Upper lobe of left lung (tissue), 6 donors: ENCODE measurements at regions not wholly inside any gene's neighbourhood (a gene's known extent, or its start where the extent isn't known, plus 50 kb on each side); places are given as distances from the start of the nearest gene placed in this dataset.

Experiments used
- ATAC-seq, 2 donors: fragments of 200-7000 bp; cut with Tn5 transposase; one replicate each; pipeline ENCODE4 v1.9.1; 2022; ENCODE audit warnings: mild to moderate bottlenecking in 2 of 2, moderate library complexity in 2 of 2; ENCODE audit not compliant: low FRiP score in 2 of 2
- DNase-seq, 2 donors: peaks; one replicate each; pipeline ENCODE4 v3.0.0-alpha.2; 2019 to 2020
- H3K27ac ChIP-seq, 4 donors: fragments of 200-600 bp; sonication (generic); one replicate each; pipeline ENCODE4 v1.5.1; 2016 to 2019
- H3K27me3 ChIP-seq, 4 donors: fragments of 200-600 bp; sonication (generic); one replicate each; pipeline ENCODE4 v1.5.1; 2017 to 2019
- H3K36me3 ChIP-seq, 4 donors: fragments of 200-600 bp; sonication (generic); one replicate each; pipeline ENCODE4 v1.5.1; 2016 to 2019
- H3K4me1 ChIP-seq, 4 donors: fragments of 200-600 bp; sonication (generic); one replicate each; pipeline ENCODE4 v1.5.1; 2018 to 2019
- H3K4me3 ChIP-seq, 4 donors: fragments of 200-600 bp; sonication (generic); one replicate each; pipeline ENCODE4 v1.5.1; 2017 to 2019; ENCODE audit warnings: mild to moderate bottlenecking in 2 of 4, moderate library complexity in 1 of 4
- H3K9me3 ChIP-seq, 4 donors: fragments of 200-600 bp; sonication (generic); one replicate each; pipeline ENCODE4 v1.5.1; 2018 to 2019
- CTCF ChIP-seq, 6 experiments: fragments of 450-650 bp in 4 of 6; fragments of 200-600 bp in 2 of 6; sonication (generic) in 2 of 6; IDR thresholded peaks; one replicate each; pipeline ENCODE4 v1.5.1; 2016 to 2019; ENCODE audit warnings: antibody characterized with exemption in 6 of 6
- EP300 ChIP-seq, 4 donors: sonication (generic); formaldehyde crosslinking; IDR thresholded peaks; one replicate each; pipeline ENCODE4 v1.5.1; 2017; ENCODE audit warnings: antibody characterized with exemption in 4 of 4, control low read depth in 2 of 4
- POLR2A ChIP-seq, 4 donors: fragments of 450-650 bp; IDR thresholded peaks; one replicate each; pipeline ENCODE4 v1.5.1; 2016 to 2017; ENCODE audit warnings: antibody characterized with exemption in 4 of 4, mild to moderate bottlenecking in 2 of 4
- POLR2AphosphoS5 ChIP-seq, 2 donors: sonication (generic); formaldehyde crosslinking; IDR thresholded peaks; one replicate each; pipeline ENCODE4 v1.5.1; 2017; ENCODE audit warnings: antibody characterized with exemption in 2 of 2
- WGBS, 2 donors: methylation state at CpG; one replicate each; pipeline ENCODE4 v1.1.5; 2017 to 2018; 5-methylcytosine and 5-hydroxymethylcytosine counted together
- donor health status: DM: no; HTN: no; CAD: no; lungs with moderate emphysema.
- donor health status: DM: no; HTN: yes; CAD: no; lungs with severe emphysema.

- 84 to 90% methylated on average over 4 of the region's 4 CpGs for WGBS, 2 donors
Observed at GRCh38 chr2:236738030-236738429, 168.4 kb downstream of the ACKR3 start.

GRCh38 chr2:236738896-236739295 is 169.3 kb downstream of the ACKR3 start:
- Histone ChIP-seq H3K4me3 (no peak overlapping the region), H3K36me3 (no peaks in the 10 kb centered on the region), H3K27ac (no peak overlapping the region), H3K27me3 (no peaks in the 10 kb centered on the region), H3K9me3 (no peaks in the 10 kb centered on the region), H3K4me1 (peaks cover 0 to 5% (median 0%) of the 10 kb centered on the region in 4 donors)
- ATAC-seq: no peak
- no peak for TF ChIP-seq CTCF (IDR thresholded peaks at IDR 0.05)
- TF ChIP-seq POLR2AphosphoS5 (IDR thresholded peaks at IDR 0.05): no peak
- TF ChIP-seq POLR2A (IDR thresholded peaks at IDR 0.05): no peak
- TF ChIP-seq EP300 (IDR thresholded peaks at IDR 0.05): no peak
- 91 to 95% methylated on average over 2 of the region's 2 CpGs for WGBS, 2 donors
- DNase-seq: no peak

More at GRCh38 chr2:236738030-236738429, 168.4 kb downstream of the ACKR3 start:
- ATAC-seq: no peak
- DNase-seq: no peak
- H3K27me3 ChIP-seq: no peaks in the 10 kb centered on the region
- H3K36me3 ChIP-seq: no peaks in the 10 kb centered on the region
- TF ChIP-seq EP300 (IDR thresholded peaks at IDR 0.05): no peak
- TF ChIP-seq POLR2AphosphoS5 (IDR thresholded peaks at IDR 0.05): no peak
- H3K4me3 ChIP-seq: no peak overlapping the region
- H3K4me1 ChIP-seq: no peaks in the 10 kb centered on the region
- H3K27ac ChIP-seq: no peak overlapping the region
- H3K9me3 ChIP-seq: no peaks in the 10 kb centered on the region

- DNase-seq: no peak
- H3K4me3 ChIP-seq: no peak overlapping the region
- TF ChIP-seq POLR2AphosphoS5 (IDR thresholded peaks at IDR 0.05) (no peak), POLR2A (IDR thresholded peaks at IDR 0.05) (no peak), EP300 (IDR thresholded peaks at IDR 0.05) (no peak), CTCF (IDR thresholded peaks at IDR 0.05) (no peak)
- H3K27me3 ChIP-seq: no peaks in the 10 kb centered on the region
- H3K9me3 ChIP-seq: no peaks in the 10 kb centered on the region
- no peaks in the 10 kb centered on the region for H3K36me3 ChIP-seq
- ATAC-seq: no peak
- H3K4me1 ChIP-seq: peaks cover 0 to 5% (median 0%) of the 10 kb centered on the region in 4 donors
- no peak overlapping the region for H3K27ac ChIP-seq
Observed at GRCh38 chr2:236739663-236740062, 170.0 kb downstream of the ACKR3 start.

- H3K36me3 ChIP-seq: no peaks in the 10 kb centered on the region
- 72 to 77% methylated on average over 7 of the region's 7 CpGs for WGBS, 2 donors
- H3K9me3 ChIP-seq: no peaks in the 10 kb centered on the region
- no peak for TF ChIP-seq EP300 (IDR thresholded peaks at IDR 0.05)
- TF ChIP-seq POLR2AphosphoS5 (IDR thresholded peaks at IDR 0.05): no peak
- TF ChIP-seq CTCF (IDR thresholded peaks at IDR 0.05): no peak
- no peak for TF ChIP-seq POLR2A (IDR thresholded peaks at IDR 0.05)
- no peak overlapping the region for H3K27ac ChIP-seq
- ATAC-seq (no peak), DNase-seq (no peak)
- peaks cover 0 to 5% (median 0%) of the 10 kb centered on the region in 4 donors for H3K4me1 ChIP-seq
- H3K4me3 ChIP-seq: no peak overlapping the region
- no peaks in the 10 kb centered on the region for H3K27me3 ChIP-seq
Observed at GRCh38 chr2:236740506-236740905, 170.9 kb downstream of the ACKR3 start.

GRCh38 chr2:236743039-236743920 is 173.7 kb downstream of the ACKR3 start:
- WGBS, 2 donors: 78 to 80% methylated on average over 11 to 14 of the region's 14 CpGs
- peak overlapping the region in 1 of 4 donors; percentile 26 for H3K27ac ChIP-seq
- peak in 1 of 2 donors; percentile 83 for ATAC-seq

More at GRCh38 chr2:236743039-236743920, 173.7 kb downstream of the ACKR3 start:
- no peak for DNase-seq
- H3K4me1 ChIP-seq: peaks cover 6 to 11% (median 7%) of the 10 kb centered on the region in 4 donors
- no peak for TF ChIP-seq POLR2A (IDR thresholded peaks at IDR 0.05)
- no peak for TF ChIP-seq POLR2AphosphoS5 (IDR thresholded peaks at IDR 0.05)
- TF ChIP-seq EP300 (IDR thresholded peaks at IDR 0.05): no peak
- TF ChIP-seq CTCF (IDR thresholded peaks at IDR 0.05): no peak
- no peaks in the 10 kb centered on the region for H3K36me3 ChIP-seq
- no peaks in the 10 kb centered on the region for H3K9me3 ChIP-seq
- H3K4me3 ChIP-seq: no peak overlapping the region
- H3K27me3 ChIP-seq: no peaks in the 10 kb centered on the region
